HG03139 (cell line): ENCODE measurements at regions not wholly inside any gene's neighbourhood (a gene's known extent, or its start where the extent isn't known, plus 50 kb on each side); places are given as distances from the start of the nearest gene placed in this dataset.
"Not testable (repeated sequence)": the region's sequence is repeated elsewhere in the genome, so short reads cannot be mapped to it uniquely, and the experiment has no call there.

ENCODE experiments used
- ATAC-seq: cut with Tn5 transposase; IDR thresholded peaks from one replicate; pipeline ENCODE4 v1.9.1; 2021; ENCODE audit not compliant: unreplicated experiment

GRCh38 chr2:225911019-225911418, 511.5 kb downstream of the NYAP2 start:
- ATAC-seq: no peak

- no peak for ATAC-seq
These were observed 495.6 kb downstream of the NYAP2 start for GRCh38 chr2:225895126-225895525.

GRCh38 chr2:225894236-225894980, 494.9 kb downstream of the NYAP2 start:
- ATAC-seq: no peak

DNA sequence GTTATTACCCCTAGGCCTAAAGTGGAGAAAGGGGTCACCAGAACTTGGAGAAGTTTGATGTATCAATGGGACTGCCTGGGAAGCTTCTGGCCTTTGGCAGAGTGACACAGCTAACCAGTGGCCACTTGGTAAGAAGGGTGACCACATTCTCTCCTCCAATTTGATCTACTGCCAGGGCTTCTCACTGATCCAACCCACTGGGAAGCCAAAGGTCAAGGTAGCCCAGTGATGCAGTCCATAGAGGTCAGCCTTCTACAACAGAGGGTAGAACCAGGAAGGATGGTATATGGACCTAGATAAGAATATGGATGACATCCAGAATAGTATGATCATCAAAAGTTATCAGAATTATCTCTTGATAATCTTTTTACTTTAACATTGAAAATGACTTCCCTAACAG, 493.6 kb downstream of the NYAP2 start:
- ATAC-seq: no peak

DNA sequence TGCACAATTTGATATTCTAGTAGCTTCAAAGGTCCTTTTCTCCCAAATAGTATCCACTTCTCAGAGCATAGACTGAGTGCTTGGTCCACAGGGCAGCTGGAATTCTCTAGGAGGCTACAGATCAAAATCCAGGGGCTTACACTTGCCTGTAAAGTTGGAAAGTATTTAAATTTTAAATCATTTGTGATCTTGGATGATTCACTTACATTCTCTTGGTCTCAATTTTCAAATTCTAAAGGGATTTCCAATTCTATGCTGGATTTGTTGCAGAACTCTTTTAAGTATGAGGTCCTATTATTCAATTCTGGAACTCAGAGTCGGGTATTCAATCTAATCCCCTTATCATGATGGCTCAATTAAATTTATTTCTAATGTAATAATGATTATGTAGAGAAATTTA, 492.3 kb downstream of the NYAP2 start:
- ATAC-seq: no peak

- ATAC-seq: no peak
These were observed 491.5 kb downstream of the NYAP2 start for GRCh38 chr2:225891013-225891412.

- ATAC-seq: no peak
These were observed 489.9 kb downstream of the NYAP2 start for GRCh38 chr2:225889452-225889851.

- ATAC-seq: no peak
These were observed 467.6 kb downstream of the NYAP2 start for GRCh38 chr2:225867071-225867470.

- ATAC-seq: no peak
These were observed 466.0 kb downstream of the NYAP2 start for GRCh38 chr2:225865468-225865867.

DNA sequence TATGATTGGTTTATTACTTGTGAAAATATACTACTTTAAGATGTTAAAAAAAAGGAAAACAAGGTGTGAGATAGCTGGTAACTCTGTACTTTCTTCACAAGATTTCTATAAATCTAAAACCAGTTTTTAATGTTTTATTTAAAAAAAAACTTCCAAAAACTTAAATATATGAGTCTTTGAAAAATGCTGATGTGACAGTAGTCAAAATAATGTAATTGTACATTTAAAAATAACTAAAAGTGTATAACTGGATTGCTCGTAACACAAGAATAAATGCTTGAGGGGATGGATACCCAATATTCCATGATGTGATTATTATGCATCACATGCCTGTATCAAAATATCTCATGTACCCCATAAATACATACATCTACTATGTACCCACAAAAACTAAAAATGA, 464.9 kb downstream of the NYAP2 start:
- no peak for ATAC-seq

GRCh38 chr2:225842939-225843338, 443.4 kb downstream of the NYAP2 start:
- no peak for ATAC-seq

DNA sequence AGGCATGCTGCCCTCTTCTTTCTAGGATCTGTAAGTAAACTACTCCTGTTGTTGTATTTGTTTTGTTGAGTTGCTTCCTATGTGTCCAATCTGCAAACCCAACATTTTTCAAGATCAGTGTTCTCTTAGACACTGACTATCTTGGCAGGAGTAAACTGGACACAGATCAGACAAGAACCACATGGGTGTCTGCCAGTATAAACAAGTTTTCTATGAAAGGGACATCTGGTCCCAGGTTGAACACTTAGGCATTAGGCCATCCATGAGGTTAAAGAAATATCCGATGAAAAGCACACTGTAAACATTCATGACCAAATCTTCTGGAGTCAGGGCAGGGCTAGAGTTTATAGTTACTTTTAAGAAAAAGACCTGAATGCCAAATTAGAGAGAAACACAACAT, 441.8 kb downstream of the NYAP2 start:
- no peak for ATAC-seq

DNA sequence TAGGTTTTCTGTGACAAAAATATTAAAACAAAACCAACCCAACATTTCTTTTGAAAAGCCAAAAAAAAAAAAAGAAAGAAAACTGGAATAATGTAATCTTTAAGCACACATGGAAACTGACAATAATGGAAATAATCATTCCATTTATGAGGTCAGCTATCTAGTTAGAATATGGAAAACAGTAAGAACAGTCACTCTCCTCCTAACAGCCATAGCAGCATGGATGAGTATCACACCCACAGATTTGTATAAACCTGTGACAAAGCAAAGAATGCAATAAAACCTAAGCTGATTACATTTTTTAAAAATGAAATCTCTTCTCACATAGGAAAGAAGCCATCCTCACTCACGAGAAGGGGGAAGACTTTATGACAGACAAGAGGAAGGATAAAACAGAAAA, 437.8 kb downstream of the NYAP2 start:
- no peak for ATAC-seq

- no peak for ATAC-seq
These were observed 425.4 kb downstream of the NYAP2 start for GRCh38 chr2:225824748-225825449.

GRCh38 chr2:225821351-225821750, 421.8 kb downstream of the NYAP2 start:
- ATAC-seq: no peak

DNA sequence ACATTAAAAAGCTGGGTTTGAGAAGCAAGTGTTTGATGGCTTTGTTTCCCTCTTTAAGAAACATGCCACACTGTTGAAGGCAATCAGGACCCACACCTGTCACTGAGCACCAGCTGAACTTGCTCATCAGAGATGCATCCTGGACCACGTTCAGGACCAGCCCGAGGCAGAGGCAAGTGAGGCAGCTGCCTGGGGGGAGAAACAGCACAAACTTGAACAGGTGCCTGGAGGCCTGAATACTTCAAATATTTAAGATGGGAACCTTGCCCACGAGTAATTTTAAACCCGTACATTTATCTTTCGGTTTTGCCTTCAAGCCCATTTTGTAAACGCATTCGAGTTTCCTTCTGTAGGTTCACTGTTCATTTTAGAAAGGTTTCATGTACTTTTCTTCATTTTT, 421.3 kb downstream of the NYAP2 start:
- ATAC-seq: no peak

- ATAC-seq: no peak
These were observed 415.0 kb downstream of the NYAP2 start for GRCh38 chr2:225814554-225814953.

- no peak for ATAC-seq
These were observed 406.6 kb downstream of the NYAP2 start for GRCh38 chr2:225806105-225806504.

DNA sequence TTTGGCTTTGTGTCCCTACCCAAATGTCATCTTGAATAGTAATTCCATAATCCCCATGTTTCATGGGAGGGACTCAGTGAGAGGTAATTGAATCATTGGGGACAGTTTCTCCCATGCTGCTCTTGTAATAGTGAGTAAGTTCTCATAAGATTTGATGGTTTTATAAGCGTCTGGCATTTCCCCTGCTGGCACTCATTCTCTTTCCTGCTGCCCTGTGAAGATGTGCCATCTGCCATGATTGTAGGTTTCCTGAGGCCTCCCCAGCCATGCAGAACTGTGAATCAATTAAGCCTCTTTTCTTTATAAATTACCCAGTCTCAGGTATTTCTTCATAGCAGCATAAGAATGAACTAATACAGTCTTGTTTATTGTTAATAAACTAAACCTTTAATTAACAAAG, 402.6 kb downstream of the NYAP2 start:
- not testable (repeated sequence) for ATAC-seq

GRCh38 chr2:225797394-225797793, 397.9 kb downstream of the NYAP2 start:
- ATAC-seq: no peak

DNA sequence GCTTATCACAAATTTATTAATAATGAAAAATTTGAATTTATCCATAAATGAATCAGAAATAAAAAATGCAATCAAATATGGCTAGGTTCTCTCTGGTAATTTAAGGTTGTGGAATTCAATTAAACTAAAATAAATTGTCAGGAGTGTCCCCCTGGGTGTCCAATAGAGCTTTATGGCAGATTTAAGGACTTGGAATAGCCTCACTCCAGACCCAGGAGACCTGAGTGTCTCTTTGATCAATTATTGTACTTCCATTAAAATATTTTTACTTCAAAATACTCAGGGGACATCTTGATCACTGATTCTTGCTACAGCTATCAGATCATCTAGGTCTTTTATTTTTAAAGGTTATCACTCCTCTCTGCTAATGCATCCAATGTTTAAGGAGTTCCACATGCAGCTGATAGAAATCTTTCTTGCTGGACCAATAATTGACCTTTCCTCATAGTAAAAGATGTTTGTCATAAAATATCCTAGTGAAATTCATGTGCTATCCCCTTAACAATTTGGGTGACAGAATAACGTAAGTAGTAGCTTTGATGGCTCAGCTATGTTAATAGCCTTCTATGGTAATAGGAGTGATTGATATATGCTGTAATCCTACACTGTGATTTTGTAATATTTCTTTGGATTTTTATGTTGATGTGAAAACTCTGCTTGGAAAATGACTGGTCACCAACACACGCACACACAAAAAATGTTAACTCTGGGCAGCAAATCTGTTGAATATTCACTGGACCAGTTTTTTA, 395.3 kb downstream of the NYAP2 start:
- ATAC-seq: no peak
